Ovary (tissue), 3 donors: ENCODE measurements at regions not wholly inside any gene's neighbourhood (a gene's known extent, or its start where the extent isn't known, plus 50 kb on each side); places are given as distances from the start of the nearest gene placed in this dataset.

Experiments used
- CTCF ChIP-seq, 3 donors: fragments of 450-650 bp in 2 of 3; fragments of 200-600 bp in 1 of 3; IDR thresholded peaks; one replicate each; pipeline versions ENCODE4 v1.5.1 to v1.8.0; 2016 to 2022; ENCODE audit warnings: antibody characterized with exemption in 3 of 3, mild to moderate bottlenecking in 1 of 3
- EP300 ChIP-seq: sonication (generic); formaldehyde crosslinking; IDR thresholded peaks from one replicate; pipeline ENCODE4 v1.6.1; 2017; ENCODE audit warnings: antibody characterized with exemption
- POLR2A ChIP-seq: fragments of 450-650 bp; IDR thresholded peaks from one replicate; pipeline ENCODE4 v1.6.1; 2017; ENCODE audit warnings: antibody characterized with exemption, mild to moderate bottlenecking, moderate library complexity
- donor health status: DM: no; HTN: no; CAD: no.

- TF ChIP-seq CTCF (IDR thresholded peaks at IDR 0.05) (no peak), POLR2A (no peak), EP300 (no peak)
Measured at GRCh38 chr1:22343456-22344328, 108.0 kb upstream of the ZBTB40 start.
